Breast epithelium (tissue), 4 donors: ENCODE measurements at regions not wholly inside any gene's neighbourhood (a gene's known extent, or its start where the extent isn't known, plus 50 kb on each side); places are given as distances from the start of the nearest gene placed in this dataset.

Source experiments
- DNase-seq, 2 donors: peaks; one replicate each; pipeline ENCODE4 v3.0.0-alpha.2; 2019; ENCODE audit warnings: low spot score in 2 of 2
- H3K27ac ChIP-seq, 2 donors: fragments of 200-600 bp; sonication (generic) in 1 of 2; one replicate each; pipeline ENCODE4 v1.5.1; 2016 to 2019; ENCODE audit warnings: mild to moderate bottlenecking in 1 of 2
- H3K27me3 ChIP-seq, 2 donors: fragments of 200-600 bp; sonication (generic) in 1 of 2; one replicate each; pipeline versions ENCODE4 v1.5.1 to v1.6.0; 2017 to 2019; ENCODE audit warnings: control low read depth in 1 of 2, mild to moderate bottlenecking in 1 of 2
- H3K36me3 ChIP-seq: fragments of 200-600 bp; one replicate; pipeline ENCODE4 v1.5.1; 2019
- H3K4me1 ChIP-seq, 2 donors: fragments of 200-600 bp; sonication (generic); one replicate each; pipeline ENCODE4 v1.5.1; 2016 to 2019; ENCODE audit warnings: control low read depth in 1 of 2
- H3K4me3 ChIP-seq, 3 donors: fragments of 200-600 bp; sonication (generic); 1 replicate in 2 of 3; 2 replicates in 1 of 3; pipeline ENCODE4 v1.5.1; 2016 to 2019; ENCODE audit warnings: mild to moderate bottlenecking in 3 of 3, moderate library complexity in 2 of 3
- H3K9me3 ChIP-seq, 2 donors: fragments of 200-600 bp; sonication (generic) in 1 of 2; one replicate each; pipeline ENCODE4 v1.5.1; 2016 to 2019; ENCODE audit warnings: control low read depth in 1 of 2
- POLR2A ChIP-seq: fragments of 450-650 bp; IDR thresholded peaks from one replicate; pipeline ENCODE4 v1.6.1; 2016; ENCODE audit warnings: antibody characterized with exemption, mild to moderate bottlenecking, moderate library complexity
- POLR2AphosphoS5 ChIP-seq, 3 donors: sonication (generic); formaldehyde crosslinking; IDR thresholded peaks; one replicate each; pipeline ENCODE4 v1.6.1; 2017; ENCODE audit warnings: antibody characterized with exemption in 3 of 3
- intact Hi-C: fragments of 100-400 bp; cut with DNase I; formaldehyde crosslinking; loops from one replicate; pipeline ENCODE4 v1.15.1; 2023; ENCODE audit warnings: low total_unique reads
- TF ChIP-seq, protein P1 (sequence below), 3 donors: fragments of 450-650 bp; IDR thresholded peaks; one replicate each; pipeline ENCODE4 v1.5.1; 2016 to 2017; ENCODE audit warnings: antibody characterized with exemption in 3 of 3, mild to moderate bottlenecking in 3 of 3, moderate library complexity in 3 of 3

- Histone ChIP-seq H3K36me3 (no peaks in the 10 kb centered on the region), H3K4me1 (no peaks in the 10 kb centered on the region), H3K27me3 (no peaks in the 10 kb centered on the region), H3K27ac (no peak overlapping the region), H3K9me3 (no peaks in the 10 kb centered on the region), H3K4me3 (no peak overlapping the region)
- intact Hi-C loops: no loop called here
- TF ChIP-seq, protein P1, sequence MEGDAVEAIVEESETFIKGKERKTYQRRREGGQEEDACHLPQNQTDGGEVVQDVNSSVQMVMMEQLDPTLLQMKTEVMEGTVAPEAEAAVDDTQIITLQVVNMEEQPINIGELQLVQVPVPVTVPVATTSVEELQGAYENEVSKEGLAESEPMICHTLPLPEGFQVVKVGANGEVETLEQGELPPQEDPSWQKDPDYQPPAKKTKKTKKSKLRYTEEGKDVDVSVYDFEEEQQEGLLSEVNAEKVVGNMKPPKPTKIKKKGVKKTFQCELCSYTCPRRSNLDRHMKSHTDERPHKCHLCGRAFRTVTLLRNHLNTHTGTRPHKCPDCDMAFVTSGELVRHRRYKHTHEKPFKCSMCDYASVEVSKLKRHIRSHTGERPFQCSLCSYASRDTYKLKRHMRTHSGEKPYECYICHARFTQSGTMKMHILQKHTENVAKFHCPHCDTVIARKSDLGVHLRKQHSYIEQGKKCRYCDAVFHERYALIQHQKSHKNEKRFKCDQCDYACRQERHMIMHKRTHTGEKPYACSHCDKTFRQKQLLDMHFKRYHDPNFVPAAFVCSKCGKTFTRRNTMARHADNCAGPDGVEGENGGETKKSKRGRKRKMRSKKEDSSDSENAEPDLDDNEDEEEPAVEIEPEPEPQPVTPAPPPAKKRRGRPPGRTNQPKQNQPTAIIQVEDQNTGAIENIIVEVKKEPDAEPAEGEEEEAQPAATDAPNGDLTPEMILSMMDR (IDR thresholded peaks at IDR 0.05): no peak
- TF ChIP-seq POLR2A: no peak
- no peak for TF ChIP-seq POLR2AphosphoS5 (IDR thresholded peaks at IDR 0.05)
- DNase-seq: no peak
Observed at GRCh38 chr5:164832516-164832915, 1327.1 kb downstream of the MAT2B start.

DNA sequence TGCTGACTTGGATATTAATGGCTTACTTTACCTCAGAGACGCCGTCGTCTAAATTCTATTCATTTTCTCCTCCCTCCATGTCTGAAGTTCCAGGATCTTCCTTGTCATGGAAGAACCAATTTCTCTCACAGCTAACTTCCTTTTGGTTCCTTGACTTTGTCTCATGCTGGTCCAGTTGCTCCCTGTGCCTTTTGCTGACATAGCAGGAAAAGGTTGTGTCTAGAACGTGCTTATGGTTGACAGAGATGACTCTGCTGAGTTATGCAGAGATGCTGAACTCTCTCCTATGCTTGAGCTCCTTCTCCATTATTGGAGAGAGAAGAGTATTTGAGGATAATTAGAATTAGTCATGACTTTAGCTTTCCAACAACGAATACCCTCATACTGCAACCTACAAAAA lies 1338.9 kb downstream of the MAT2B start:
- Histone ChIP-seq H3K27ac (no peak overlapping the region), H3K9me3 (no peaks in the 10 kb centered on the region), H3K4me1 (no peaks in the 10 kb centered on the region), H3K27me3 (no peaks in the 10 kb centered on the region), H3K36me3 (no peaks in the 10 kb centered on the region), H3K4me3 (no peak overlapping the region)
- TF ChIP-seq, protein P1 (IDR thresholded peaks at IDR 0.05): no peak
- no peak for TF ChIP-seq POLR2A
- no peak for TF ChIP-seq POLR2AphosphoS5 (IDR thresholded peaks at IDR 0.05)
- DNase-seq: no peak
- intact Hi-C loops: no loop called here

- no peaks in the 10 kb centered on the region for H3K9me3 ChIP-seq
- intact Hi-C loops: no loop called here
- H3K4me3 ChIP-seq: no peak overlapping the region
- no peaks in the 10 kb centered on the region for H3K36me3 ChIP-seq
- H3K4me1 ChIP-seq: no peaks in the 10 kb centered on the region
- no peaks in the 10 kb centered on the region for H3K27me3 ChIP-seq
- no peak for DNase-seq
- H3K27ac ChIP-seq: no peak overlapping the region
- TF ChIP-seq, protein P1 (IDR thresholded peaks at IDR 0.05): no peak
- TF ChIP-seq POLR2AphosphoS5 (IDR thresholded peaks at IDR 0.05) (no peak), POLR2A (no peak)
Observed at GRCh38 chr5:164860896-164861295, 1355.5 kb downstream of the MAT2B start.

- DNase-seq: no peak
- H3K9me3 ChIP-seq: no peaks in the 10 kb centered on the region
- H3K4me3 ChIP-seq: no peak overlapping the region
- no peak overlapping the region for H3K27ac ChIP-seq
- no peaks in the 10 kb centered on the region for H3K36me3 ChIP-seq
- H3K27me3 ChIP-seq: no peaks in the 10 kb centered on the region
- intact Hi-C loops: no loop called here
- TF ChIP-seq, protein P1 (IDR thresholded peaks at IDR 0.05): no peak
- TF ChIP-seq POLR2AphosphoS5 (IDR thresholded peaks at IDR 0.05): no peak
- TF ChIP-seq POLR2A: no peak
- no peaks in the 10 kb centered on the region for H3K4me1 ChIP-seq
Observed at GRCh38 chr5:164861610-164862009, 1356.2 kb downstream of the MAT2B start.

DNA sequence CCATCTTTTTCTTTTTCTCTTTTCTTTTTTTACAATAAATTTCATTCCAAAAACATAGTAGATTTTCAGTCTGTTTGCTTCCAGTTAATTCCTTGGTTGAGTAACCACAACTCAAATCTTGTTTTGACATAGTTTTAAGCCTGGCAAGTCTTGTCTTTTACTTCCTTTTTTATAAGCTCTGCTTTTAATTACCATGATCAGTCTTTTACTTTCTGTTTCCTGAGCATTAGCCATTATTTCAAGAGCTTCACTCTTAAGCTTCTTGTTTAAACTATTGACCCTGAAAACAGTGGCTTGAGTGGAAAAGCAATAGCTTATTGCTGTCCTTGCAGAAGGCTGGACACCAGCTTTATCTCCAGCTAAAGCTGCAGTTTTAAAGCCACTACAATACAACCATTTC lies 1363.3 kb downstream of the MAT2B start:
- TF ChIP-seq, protein P1 (IDR thresholded peaks at IDR 0.05): no peak
- TF ChIP-seq POLR2A (no peak), POLR2AphosphoS5 (IDR thresholded peaks at IDR 0.05) (no peak)
- no peaks in the 10 kb centered on the region for H3K4me1 ChIP-seq

More for the DNA sequence above, 1363.3 kb downstream of the MAT2B start:
- DNase-seq: no peak
- H3K9me3 ChIP-seq: no peaks in the 10 kb centered on the region
- H3K36me3 ChIP-seq: no peaks in the 10 kb centered on the region
- H3K27me3 ChIP-seq: no peaks in the 10 kb centered on the region
- intact Hi-C loops: no loop called here
- H3K27ac ChIP-seq: no peak overlapping the region
- no peak overlapping the region for H3K4me3 ChIP-seq
